ENCODE measurements at regions not wholly inside any gene's neighbourhood (a gene's known extent, or its start where the extent isn't known, plus 50 kb on each side); places are given as distances from the start of the nearest gene placed in this dataset.

- DNase-seq (ENCODE audit: low spot score) = no peak
These were observed 180.5 kb upstream of the CADM1 start for GRCh38 chr11:115684699-115685098.

- no peak for DNase-seq (ENCODE audit: low spot score)
These were observed 179.9 kb upstream of the CADM1 start for GRCh38 chr11:115684135-115684534.

- no peak for DNase-seq (ENCODE audit: low spot score)
These were observed 178.7 kb upstream of the CADM1 start for GRCh38 chr11:115682888-115683287.

DNA sequence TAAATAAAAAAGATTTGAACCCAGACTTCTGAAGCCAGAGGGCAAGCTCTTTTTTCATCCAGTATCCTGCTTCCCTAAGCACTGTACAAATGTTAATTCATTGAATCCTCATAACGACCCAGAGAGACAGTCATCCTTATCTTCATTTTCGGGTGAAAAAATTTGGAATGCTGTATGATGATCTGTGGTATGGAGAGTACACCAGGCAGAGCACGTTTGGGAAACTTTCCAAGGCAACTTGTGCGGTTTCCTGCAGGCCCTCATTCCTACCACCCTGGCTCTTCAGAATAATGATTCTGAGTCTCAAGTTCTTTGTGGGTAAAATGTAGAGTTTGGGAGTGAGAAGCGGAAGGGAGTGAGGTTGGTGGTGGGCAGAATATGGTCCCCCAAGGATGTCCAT lies 177.9 kb upstream of the CADM1 start:
- no peak for DNase-seq (ENCODE audit: low spot score)

GRCh38 chr11:115679945-115680344 lies 175.7 kb upstream of the CADM1 start:
- no peak for DNase-seq (ENCODE audit: low spot score)

- DNase-seq (ENCODE audit: low spot score) = no peak
These were observed 174.7 kb upstream of the CADM1 start for GRCh38 chr11:115678942-115679341.

- DNase-seq (ENCODE audit: low spot score) = no peak
These were observed 173.0 kb upstream of the CADM1 start for GRCh38 chr11:115677190-115677589.

GRCh38 chr11:115676768-115677167 lies 172.6 kb upstream of the CADM1 start:
- no peak for DNase-seq (ENCODE audit: low spot score)

GRCh38 chr11:115676206-115676605 lies 172.0 kb upstream of the CADM1 start:
- DNase-seq (ENCODE audit: low spot score) = no peak

GRCh38 chr11:115674937-115675544 lies 170.8 kb upstream of the CADM1 start:
- no peak for DNase-seq (ENCODE audit: low spot score)

GRCh38 chr11:115674176-115674936 lies 170.1 kb upstream of the CADM1 start:
- DNase-seq (ENCODE audit: low spot score) = no peak

- DNase-seq (ENCODE audit: low spot score) = no peak
These were observed 169.5 kb upstream of the CADM1 start for GRCh38 chr11:115673720-115674119.

DNA sequence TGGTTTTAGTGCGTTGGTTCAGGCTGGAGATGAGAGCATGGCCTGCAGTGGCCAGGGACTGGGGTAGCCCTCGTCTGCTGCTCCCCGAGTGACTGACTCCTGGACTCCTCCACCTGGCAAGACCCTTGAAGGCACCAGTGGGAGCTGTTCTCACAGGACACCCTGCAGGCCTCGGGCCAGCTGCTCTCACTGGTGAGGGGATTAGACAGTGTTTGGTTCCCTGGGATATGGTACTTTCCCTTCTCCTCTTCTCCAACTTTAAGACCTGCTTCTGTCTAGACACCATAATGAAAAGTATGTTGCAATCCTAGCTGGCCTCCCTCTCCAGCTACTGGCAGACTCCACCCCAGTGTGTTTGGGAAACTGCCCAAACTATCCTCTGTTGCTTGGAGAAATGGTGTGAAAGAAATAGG lies 168.8 kb upstream of the CADM1 start:
- DNase-seq (ENCODE audit: low spot score) = no peak

- DNase-seq (ENCODE audit: low spot score) = no peak
These were observed 168.2 kb upstream of the CADM1 start for GRCh38 chr11:115672412-115672811.

- DNase-seq (ENCODE audit: low spot score) = no peak
These were observed 166.5 kb upstream of the CADM1 start for GRCh38 chr11:115670538-115671205.

DNA sequence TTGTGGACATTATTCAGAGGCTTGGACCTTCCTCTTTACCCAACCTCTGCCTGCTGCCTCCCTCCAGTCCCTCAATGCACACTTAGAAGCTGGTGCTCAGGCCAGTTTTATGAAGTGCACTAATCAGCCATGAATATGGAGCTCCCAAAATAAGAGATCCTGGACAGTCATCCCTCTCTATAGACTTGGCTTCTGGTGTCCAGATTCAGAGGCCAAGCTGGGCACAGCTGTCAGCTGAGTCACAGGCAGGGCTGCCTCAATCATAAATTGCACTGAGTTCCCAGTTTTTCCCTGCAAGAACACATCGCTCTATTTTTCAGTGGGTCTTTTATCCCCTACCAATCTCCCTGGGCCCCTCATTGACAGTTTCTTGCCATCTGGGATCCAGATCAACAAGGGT lies 161.7 kb upstream of the CADM1 start:
- DNase-seq (ENCODE audit: low spot score) = no peak

- DNase-seq (ENCODE audit: low spot score) = no peak
These were observed 161.1 kb upstream of the CADM1 start for GRCh38 chr11:115665175-115665821.

- DNase-seq (ENCODE audit: low spot score) = no peak
These were observed 160.1 kb upstream of the CADM1 start for GRCh38 chr11:115664313-115664712.

DNA sequence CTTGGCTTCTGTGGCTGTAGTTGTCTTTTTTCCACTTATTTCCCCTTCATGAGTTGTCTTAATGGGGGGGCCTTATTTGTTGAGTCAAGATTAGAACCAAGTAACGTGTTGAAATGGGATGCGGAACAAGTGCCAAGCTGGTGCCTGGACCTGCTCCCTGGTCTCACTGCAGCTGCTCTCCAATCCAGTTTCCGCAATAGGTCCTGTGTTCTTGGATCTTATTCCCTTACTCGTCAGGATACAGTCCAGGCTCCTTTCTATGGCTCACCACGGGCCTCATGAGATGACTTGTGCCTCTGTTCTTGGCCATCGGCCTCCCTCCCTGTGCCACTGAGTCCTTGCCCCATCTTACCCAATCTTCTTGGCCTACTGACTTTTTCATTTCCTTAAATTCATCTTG lies 159.6 kb upstream of the CADM1 start:
- DNase-seq (ENCODE audit: low spot score) = no peak

DNA sequence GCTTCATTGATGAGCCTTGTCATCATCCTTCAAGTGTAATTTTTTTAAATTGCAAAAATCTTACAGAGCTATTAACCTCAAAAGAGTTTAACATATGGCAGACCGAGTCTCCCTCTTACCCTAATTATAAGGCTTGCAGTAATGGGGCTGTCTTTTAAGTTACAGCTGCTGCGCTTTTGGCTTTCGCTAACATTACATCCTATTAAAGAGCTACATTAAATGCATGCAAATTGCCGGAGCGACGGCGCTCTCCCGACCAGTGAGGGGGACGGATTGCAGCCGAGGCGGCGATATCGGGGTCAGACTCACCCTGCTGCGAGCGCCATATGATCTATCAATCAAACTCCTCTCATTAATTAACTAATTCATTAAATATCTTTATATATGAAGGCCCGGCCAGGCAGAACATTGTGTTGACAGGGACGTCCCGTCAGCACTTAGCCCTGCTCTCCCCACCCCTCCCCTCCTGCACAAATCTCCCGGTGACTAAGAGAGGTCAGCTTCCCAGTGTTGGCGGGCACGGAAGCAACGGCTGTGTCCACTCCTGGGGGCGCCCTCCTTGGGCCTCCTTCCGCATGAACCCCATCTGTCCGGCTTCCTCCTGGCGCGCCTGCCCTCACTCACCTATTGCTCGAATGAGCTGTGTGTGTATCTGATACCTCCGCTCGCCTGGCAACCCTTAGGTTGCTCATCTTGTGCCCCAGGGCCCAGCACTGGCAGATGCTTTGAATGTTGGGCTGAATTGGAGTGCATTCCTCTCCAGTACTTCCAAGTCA lies 156.0 kb upstream of the CADM1 start:
- no peak for DNase-seq (ENCODE audit: low spot score)

DNA sequence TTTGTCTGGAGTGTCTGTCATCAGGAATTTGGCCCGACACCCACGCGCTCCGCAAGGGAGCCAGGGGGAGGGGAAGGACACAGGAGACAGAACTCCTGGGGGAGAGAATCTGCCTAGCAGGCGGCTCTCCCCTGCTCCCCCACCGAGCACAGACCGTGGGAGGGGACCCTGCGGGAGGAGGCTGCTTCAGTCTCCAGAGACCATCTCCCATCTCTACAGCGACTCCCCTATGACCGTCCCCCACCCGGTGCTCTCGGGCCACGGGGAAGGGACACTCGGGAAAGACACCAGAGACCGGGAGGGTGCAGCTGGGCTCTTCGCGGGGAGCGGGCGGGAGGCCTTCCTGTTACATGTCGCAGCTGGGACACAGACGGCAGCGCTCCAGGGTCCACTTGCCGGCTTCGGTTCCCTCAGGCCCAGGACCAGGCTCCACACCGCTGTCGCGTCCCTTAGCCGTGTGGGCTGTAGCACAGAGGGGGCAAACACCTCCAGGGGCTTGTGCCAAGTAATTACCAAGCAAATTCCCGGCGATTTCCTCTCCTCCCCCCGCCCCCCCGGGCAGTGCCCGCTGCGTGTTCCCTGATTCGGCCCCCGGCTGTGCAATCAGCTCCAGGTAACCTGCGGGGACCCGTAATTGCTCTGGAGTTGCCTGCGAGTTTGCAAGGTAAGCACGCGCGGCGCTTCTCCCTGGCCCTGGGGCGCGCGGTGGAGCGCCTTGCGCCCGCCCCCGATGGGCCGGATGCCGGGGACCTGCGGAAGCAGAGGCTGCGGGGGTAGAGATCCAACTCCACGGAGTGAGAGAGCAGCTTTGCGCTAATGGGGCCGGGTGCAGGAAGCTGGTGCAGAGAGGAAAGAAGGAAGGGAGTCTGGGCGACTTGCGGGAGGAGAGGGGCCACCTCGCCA lies 155.1 kb upstream of the CADM1 start:
- DNase-seq (ENCODE audit: low spot score) = no peak

All from GM03348 (cell line).